ENCODE measurements at regions not wholly inside any gene's neighbourhood (a gene's known extent, or its start where the extent isn't known, plus 50 kb on each side); places are given as distances from the start of the nearest gene placed in this dataset.

DNA sequence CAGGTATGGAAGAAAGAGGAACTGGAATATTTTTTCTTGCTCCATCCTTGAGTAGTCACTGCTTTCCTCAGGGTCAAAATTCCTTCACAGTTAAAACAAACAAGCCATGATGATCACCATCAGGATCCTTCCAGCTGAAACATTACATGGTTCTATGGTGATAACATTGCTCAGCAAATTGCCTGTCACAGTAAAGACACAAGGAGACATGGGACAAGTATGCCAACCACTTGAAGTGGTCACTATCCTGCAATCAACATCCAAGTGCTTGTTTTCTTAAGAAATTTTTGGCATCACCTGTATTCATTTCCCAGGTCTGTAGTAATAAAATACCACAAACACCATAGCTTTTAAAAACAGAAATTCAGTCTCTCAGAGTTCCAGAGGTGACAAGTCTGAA lies 662.2 kb downstream of the CDH8 start:
- Histone ChIP-seq H3K27ac (ENCODE audit: low read depth in 2 of 2, low read length in 1 of 2) (no peak overlapping the region), H3K36me3 (replicated peaks in 1 of 2; ENCODE audit: control insufficient read depth in 1 of 2, insufficient read depth in 2 of 2, low read length in 1 of 2) (no peaks in the 10 kb centered on the region), H3K4me3 (ENCODE audit: low read depth in 2 of 2, low read length in 1 of 2) (no peak overlapping the region), H3K4me1 (ENCODE audit: control insufficient read depth in 1 of 2, insufficient read depth in 2 of 2, low read depth in 1 of 2, low read length in 1 of 2) (no peaks in the 10 kb centered on the region), H3F3A (replicated peaks; ENCODE audit: insufficient read depth) (no peaks in the 10 kb centered on the region), H3K4me2 (no peak overlapping the region), H3K9ac (no peak overlapping the region), H3K79me2 (ENCODE audit: insufficient read depth) (no peaks in the 10 kb centered on the region), H3K9me3 (no peaks in the 10 kb centered on the region), H3K9me2 (no peaks in the 10 kb centered on the region), H4K20me1 (ENCODE audit: insufficient read depth) (no peaks in the 10 kb centered on the region), H2AFZ (ENCODE audit: low read depth) (no peak overlapping the region), H3K27me3 (ENCODE audit: insufficient read depth) (no peaks in the 10 kb centered on the region)
- DNase-seq, result no peak
- TF ChIP-seq, protein P1, sequence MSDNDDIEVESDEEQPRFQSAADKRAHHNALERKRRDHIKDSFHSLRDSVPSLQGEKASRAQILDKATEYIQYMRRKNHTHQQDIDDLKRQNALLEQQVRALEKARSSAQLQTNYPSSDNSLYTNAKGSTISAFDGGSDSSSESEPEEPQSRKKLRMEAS (IDR thresholded peaks at IDR 0.05; ENCODE audit: low read depth), result no peak
- no peak for TF ChIP-seq RXRA (IDR thresholded peaks at IDR 0.05; ENCODE audit: borderline replicate concordance, low read depth)
- no peak for TF ChIP-seq RAD21 (IDR thresholded peaks at IDR 0.05; ENCODE audit: low read length)
- TF ChIP-seq, protein P2, sequence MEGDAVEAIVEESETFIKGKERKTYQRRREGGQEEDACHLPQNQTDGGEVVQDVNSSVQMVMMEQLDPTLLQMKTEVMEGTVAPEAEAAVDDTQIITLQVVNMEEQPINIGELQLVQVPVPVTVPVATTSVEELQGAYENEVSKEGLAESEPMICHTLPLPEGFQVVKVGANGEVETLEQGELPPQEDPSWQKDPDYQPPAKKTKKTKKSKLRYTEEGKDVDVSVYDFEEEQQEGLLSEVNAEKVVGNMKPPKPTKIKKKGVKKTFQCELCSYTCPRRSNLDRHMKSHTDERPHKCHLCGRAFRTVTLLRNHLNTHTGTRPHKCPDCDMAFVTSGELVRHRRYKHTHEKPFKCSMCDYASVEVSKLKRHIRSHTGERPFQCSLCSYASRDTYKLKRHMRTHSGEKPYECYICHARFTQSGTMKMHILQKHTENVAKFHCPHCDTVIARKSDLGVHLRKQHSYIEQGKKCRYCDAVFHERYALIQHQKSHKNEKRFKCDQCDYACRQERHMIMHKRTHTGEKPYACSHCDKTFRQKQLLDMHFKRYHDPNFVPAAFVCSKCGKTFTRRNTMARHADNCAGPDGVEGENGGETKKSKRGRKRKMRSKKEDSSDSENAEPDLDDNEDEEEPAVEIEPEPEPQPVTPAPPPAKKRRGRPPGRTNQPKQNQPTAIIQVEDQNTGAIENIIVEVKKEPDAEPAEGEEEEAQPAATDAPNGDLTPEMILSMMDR (IDR thresholded peaks at IDR 0.05), result no peak
- TF ChIP-seq POLR2AphosphoS5 (IDR thresholded peaks at IDR 0.05; ENCODE audit: low read depth, low read length), result no peak
- TF ChIP-seq SMC3 (IDR thresholded peaks at IDR 0.05; ENCODE audit: low read depth, low read length), result no peak
- no peak for TF ChIP-seq YY1 (IDR thresholded peaks at IDR 0.05; ENCODE audit: low read depth)
- no peak for TF ChIP-seq FOXM1 (IDR thresholded peaks at IDR 0.05; ENCODE audit: low read depth)
- no peak for TF ChIP-seq SIN3A (IDR thresholded peaks at IDR 0.05; ENCODE audit: borderline replicate concordance, low read depth, low read length)
- CTCF ChIA-PET, result no interaction called here
- POLR2A ChIA-PET, result no interaction called here

DNA sequence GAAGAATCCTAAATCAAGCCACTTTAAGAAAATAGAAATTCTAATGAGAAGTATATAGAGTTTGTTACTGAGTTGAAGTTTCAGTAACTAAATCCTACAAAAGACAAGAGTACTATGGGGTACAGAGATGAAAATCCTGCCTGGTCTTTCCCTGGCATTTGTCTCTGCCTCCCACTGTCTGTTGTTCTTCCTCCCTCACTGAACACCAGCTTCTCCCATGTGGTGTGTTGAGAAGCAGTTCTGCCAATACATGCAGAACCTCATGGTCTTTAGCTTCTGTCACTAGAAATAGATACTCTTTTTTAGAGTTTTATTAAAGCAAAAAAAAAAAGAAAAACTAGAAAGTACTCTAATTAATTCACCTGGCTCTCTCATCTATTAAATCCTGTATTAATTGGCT lies 664.4 kb downstream of the CDH8 start:
- ChIA-PET POLR2A (no interaction called here), CTCF (no interaction called here)
- Histone ChIP-seq H3K27me3 (ENCODE audit: insufficient read depth) (no peaks in the 10 kb centered on the region), H3K79me2 (ENCODE audit: insufficient read depth) (no peaks in the 10 kb centered on the region), H4K20me1 (ENCODE audit: insufficient read depth) (no peaks in the 10 kb centered on the region), H3K9me2 (no peaks in the 10 kb centered on the region), H2AFZ (ENCODE audit: low read depth) (no peak overlapping the region), H3K4me3 (ENCODE audit: low read depth in 2 of 2, low read length in 1 of 2) (no peak overlapping the region), H3K9me3 (no peaks in the 10 kb centered on the region), H3K9ac (no peak overlapping the region), H3K4me2 (no peak overlapping the region), H3K4me1 (ENCODE audit: control insufficient read depth in 1 of 2, insufficient read depth in 2 of 2, low read depth in 1 of 2, low read length in 1 of 2) (no peaks in the 10 kb centered on the region), H3K27ac (ENCODE audit: low read depth in 2 of 2, low read length in 1 of 2) (no peak overlapping the region), H3F3A (replicated peaks; ENCODE audit: insufficient read depth) (no peaks in the 10 kb centered on the region), H3K36me3 (replicated peaks in 1 of 2; ENCODE audit: control insufficient read depth in 1 of 2, insufficient read depth in 2 of 2, low read length in 1 of 2) (no peaks in the 10 kb centered on the region)
- TF ChIP-seq SIN3A (IDR thresholded peaks at IDR 0.05; ENCODE audit: borderline replicate concordance, low read depth, low read length) (no peak), TCF12 (IDR thresholded peaks at IDR 0.05) (no peak), FOXM1 (IDR thresholded peaks at IDR 0.05; ENCODE audit: low read depth) (no peak), YY1 (IDR thresholded peaks at IDR 0.05; ENCODE audit: low read depth) (no peak), GATA2 (CRISPR knock-in tag; IDR thresholded peaks at IDR 0.05) (no peak), NFIC (IDR thresholded peaks at IDR 0.05; ENCODE audit: borderline replicate concordance) (no peak), MEF2A (IDR thresholded peaks at IDR 0.05; ENCODE audit: borderline replicate concordance, low read depth) (no peak), MXI1 (IDR thresholded peaks at IDR 0.05; ENCODE audit: low read depth, low read length) (no peak), FOSL2 (IDR thresholded peaks at IDR 0.05; ENCODE audit: borderline replicate concordance, low read depth) (no peak), USF1 (IDR thresholded peaks at IDR 0.05; ENCODE audit: borderline replicate concordance, low read depth) (no peak)
- TF ChIP-seq, protein P3, sequence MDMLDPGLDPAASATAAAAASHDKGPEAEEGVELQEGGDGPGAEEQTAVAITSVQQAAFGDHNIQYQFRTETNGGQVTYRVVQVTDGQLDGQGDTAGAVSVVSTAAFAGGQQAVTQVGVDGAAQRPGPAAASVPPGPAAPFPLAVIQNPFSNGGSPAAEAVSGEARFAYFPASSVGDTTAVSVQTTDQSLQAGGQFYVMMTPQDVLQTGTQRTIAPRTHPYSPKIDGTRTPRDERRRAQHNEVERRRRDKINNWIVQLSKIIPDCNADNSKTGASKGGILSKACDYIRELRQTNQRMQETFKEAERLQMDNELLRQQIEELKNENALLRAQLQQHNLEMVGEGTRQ (IDR thresholded peaks at IDR 0.05; ENCODE audit: borderline replicate concordance, low read depth, low read length), result no peak
- DNase-seq, result no peak

All from SK-N-SH (cell line).